Urinary bladder (tissue), 3 donors: ENCODE measurements at regions not wholly inside any gene's neighbourhood (a gene's known extent, or its start where the extent isn't known, plus 50 kb on each side); places are given as distances from the start of the nearest gene placed in this dataset.
A peak's percentile ranks its signal among the peaks of the same experiment; 100 is the strongest.

Experiments
- DNase-seq: peaks from one replicate; pipeline ENCODE4 v3.0.0-alpha.2; 2015; ENCODE audit errors: extremely low spot score
- H3K27ac ChIP-seq: one replicate; pipeline ENCODE4 v1.5.1; 2013; ENCODE audit warnings: low read depth, mild to moderate bottlenecking, moderate library complexity
- H3K36me3 ChIP-seq: one replicate; pipeline ENCODE4 v1.6.1; 2013; ENCODE audit warnings: mild to moderate bottlenecking, moderate library complexity; ENCODE audit not compliant: insufficient read depth
- H3K4me1 ChIP-seq: one replicate; pipeline ENCODE4 v1.6.1; 2013; ENCODE audit warnings: mild to moderate bottlenecking, moderate library complexity; ENCODE audit not compliant: insufficient read depth
- H3K4me3 ChIP-seq: one replicate; pipeline ENCODE4 v1.5.1; 2013; ENCODE audit warnings: low read depth, low read length
- WGBS: extraction: QIAGEN DNeasy Blood & Tissue Kit; methylation state at CpG from one replicate; pipeline ENCODE4 v1.1.7; 2013; 5-methylcytosine and 5-hydroxymethylcytosine counted together
- donor health status: healthy with polysubstance abuse.
- donor health status: healthy.

GRCh38 chr1:83697220-83697619 lies 301.7 kb downstream of the TTLL7 start:
- Histone ChIP-seq H3K4me1 (no peaks in the 10 kb centered on the region), H3K27ac (no peak overlapping the region), H3K4me3 (no peak overlapping the region), H3K36me3 (no peaks in the 10 kb centered on the region)
- WGBS: 89% methylated on average over 2 of the region's 2 CpGs
- DNase-seq: no peak

GRCh38 chr1:83694449-83694848 lies 304.5 kb downstream of the TTLL7 start:
- no peaks in the 10 kb centered on the region for H3K36me3 ChIP-seq
- H3K4me3 ChIP-seq: no peak overlapping the region
- no peak overlapping the region for H3K27ac ChIP-seq

GRCh38 chr1:83693427-83694126 lies 305.4 kb downstream of the TTLL7 start:
- Histone ChIP-seq H3K27ac (no peak overlapping the region), H3K4me3 (no peak overlapping the region), H3K4me1 (no peaks in the 10 kb centered on the region), H3K36me3 (no peaks in the 10 kb centered on the region)
- WGBS: 28% methylated on average over 12 of the region's 12 CpGs
- peak; percentile 25 for DNase-seq

More at GRCh38 chr1:83694449-83694848, 304.5 kb downstream of the TTLL7 start:
- H3K4me1 ChIP-seq: no peaks in the 10 kb centered on the region
- DNase-seq: no peak

GRCh38 chr1:83692524-83693381 lies 306.2 kb downstream of the TTLL7 start:
- 18% methylated on average over 13 of the region's 13 CpGs for WGBS
- no peaks in the 10 kb centered on the region for H3K36me3 ChIP-seq
- H3K4me3 ChIP-seq: peak overlapping the region; percentile 19
- no peaks in the 10 kb centered on the region for H3K4me1 ChIP-seq
- DNase-seq: peak; percentile 33
- no peak overlapping the region for H3K27ac ChIP-seq

GRCh38 chr1:83691953-83692500 lies 306.9 kb downstream of the TTLL7 start:
- 98% methylated on average over 8 of the region's 8 CpGs for WGBS
- no peak overlapping the region for H3K4me3 ChIP-seq
- no peak overlapping the region for H3K27ac ChIP-seq
- H3K36me3 ChIP-seq: no peaks in the 10 kb centered on the region
- no peaks in the 10 kb centered on the region for H3K4me1 ChIP-seq
- no peak for DNase-seq

- Histone ChIP-seq H3K36me3 (no peaks in the 10 kb centered on the region), H3K4me1 (no peaks in the 10 kb centered on the region), H3K4me3 (no peak overlapping the region), H3K27ac (no peak overlapping the region)
- 77% methylated on average over 6 of the region's 6 CpGs for WGBS
- DNase-seq: no peak
These were observed 308.7 kb downstream of the TTLL7 start for GRCh38 chr1:83689921-83690868.

- WGBS: 97% methylated on average over 2 of the region's 2 CpGs
- H3K4me1 ChIP-seq: no peaks in the 10 kb centered on the region
- no peak overlapping the region for H3K27ac ChIP-seq
- no peak overlapping the region for H3K4me3 ChIP-seq
- no peak for DNase-seq
- H3K36me3 ChIP-seq: no peaks in the 10 kb centered on the region
These were observed 316.8 kb downstream of the TTLL7 start for GRCh38 chr1:83682132-83682531.

GRCh38 chr1:83676106-83676505 lies 322.8 kb downstream of the TTLL7 start:
- Histone ChIP-seq H3K4me3 (no peak overlapping the region), H3K4me1 (no peaks in the 10 kb centered on the region), H3K27ac (no peak overlapping the region), H3K36me3 (no peaks in the 10 kb centered on the region)
- no peak for DNase-seq
- WGBS: 96% methylated on average over 3 of the region's 3 CpGs

- DNase-seq: no peak
- Histone ChIP-seq H3K27ac (no peak overlapping the region), H3K4me1 (no peaks in the 10 kb centered on the region), H3K4me3 (no peak overlapping the region), H3K36me3 (no peaks in the 10 kb centered on the region)
- 27% methylated on average over 1 of the region's 1 CpG for WGBS
These were observed 325.6 kb downstream of the TTLL7 start for GRCh38 chr1:83673312-83673711.

GRCh38 chr1:83671586-83671985 lies 327.3 kb downstream of the TTLL7 start:
- DNase-seq: no peak
- Histone ChIP-seq H3K27ac (no peak overlapping the region), H3K4me1 (no peaks in the 10 kb centered on the region), H3K36me3 (no peaks in the 10 kb centered on the region), H3K4me3 (no peak overlapping the region)

- no peaks in the 10 kb centered on the region for H3K4me1 ChIP-seq
- no peak for DNase-seq
- WGBS: 79% methylated on average over 2 of the region's 2 CpGs
- no peak overlapping the region for H3K27ac ChIP-seq
- H3K36me3 ChIP-seq: no peaks in the 10 kb centered on the region
- H3K4me3 ChIP-seq: no peak overlapping the region
These were observed 327.9 kb downstream of the TTLL7 start for GRCh38 chr1:83670909-83671565.

GRCh38 chr1:83641796-83642443 lies 357.0 kb downstream of the TTLL7 start:
- Histone ChIP-seq H3K4me3 (no peak overlapping the region), H3K36me3 (no peaks in the 10 kb centered on the region), H3K27ac (no peak overlapping the region), H3K4me1 (no peaks in the 10 kb centered on the region)
- WGBS: 27% methylated on average over 5 of the region's 5 CpGs
- DNase-seq: peak; percentile 35
